LHCN-M2 (cell line): ENCODE measurements at regions not wholly inside any gene's neighbourhood (a gene's known extent, or its start where the extent isn't known, plus 50 kb on each side); places are given as distances from the start of the nearest gene placed in this dataset.

ENCODE experiments used
- DNase-seq: peaks from one replicate; pipeline ENCODE4 v3.0.0-alpha.2; 2012; ENCODE audit warnings: low read depth

DNA sequence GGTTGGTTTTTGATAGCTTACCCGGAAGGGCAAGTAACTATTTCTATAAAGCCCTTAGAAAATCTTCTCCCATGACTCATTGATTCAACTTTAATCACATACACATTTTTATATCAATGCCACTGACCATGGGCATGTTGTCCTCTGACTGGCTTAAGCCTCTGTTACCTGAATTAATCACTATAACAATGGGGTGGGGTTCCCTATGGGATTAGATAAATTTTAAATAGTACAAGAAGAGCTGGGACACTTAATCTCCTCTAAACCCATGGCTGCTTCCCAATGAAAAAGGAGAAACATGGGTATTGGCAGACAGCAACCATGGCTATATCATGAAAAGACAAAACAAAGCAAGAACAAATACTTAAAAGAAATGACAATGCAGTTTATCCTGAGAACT lies 636.2 kb downstream of the BRINP1 start:
- no peak for DNase-seq

DNA sequence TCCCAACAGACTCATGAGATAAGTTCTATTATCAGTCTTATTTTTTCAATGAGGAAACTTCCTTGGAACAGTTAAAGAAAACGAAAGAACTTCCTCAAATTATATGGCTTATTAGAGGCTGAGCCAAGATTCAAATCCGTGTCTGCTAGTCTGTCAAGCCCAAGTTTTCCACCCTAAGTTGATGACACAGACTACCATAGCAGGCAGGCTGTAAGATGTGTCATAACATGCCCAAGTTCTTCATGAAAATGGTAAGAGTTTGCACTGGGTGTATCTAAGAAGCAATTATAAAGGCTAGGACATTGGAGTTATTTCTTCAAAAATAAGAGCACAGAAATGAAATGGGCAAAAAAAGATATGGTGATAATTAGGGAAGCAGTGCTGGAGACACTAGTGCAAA lies 634.5 kb downstream of the BRINP1 start:
- no peak for DNase-seq

DNA sequence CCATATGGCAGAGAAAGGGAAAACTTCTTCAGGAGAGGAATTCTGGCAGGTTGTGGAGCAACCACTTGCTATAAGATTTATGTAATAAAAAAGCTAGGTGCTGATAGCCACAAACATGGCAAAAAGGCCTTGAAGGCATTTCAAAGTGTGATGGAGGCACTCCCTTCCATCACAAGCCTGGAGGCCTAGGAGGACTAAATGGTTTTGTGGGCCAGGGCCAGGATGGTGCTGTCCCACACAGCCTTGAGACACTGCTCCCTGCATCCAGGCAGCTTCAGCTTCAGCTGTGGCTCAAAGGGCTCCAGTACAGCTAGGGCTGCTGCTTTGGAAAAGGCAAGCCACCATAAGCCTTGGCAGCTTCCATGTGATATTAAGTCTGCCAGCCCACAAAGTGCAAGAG lies 632.8 kb downstream of the BRINP1 start:
- DNase-seq: no peak

DNA sequence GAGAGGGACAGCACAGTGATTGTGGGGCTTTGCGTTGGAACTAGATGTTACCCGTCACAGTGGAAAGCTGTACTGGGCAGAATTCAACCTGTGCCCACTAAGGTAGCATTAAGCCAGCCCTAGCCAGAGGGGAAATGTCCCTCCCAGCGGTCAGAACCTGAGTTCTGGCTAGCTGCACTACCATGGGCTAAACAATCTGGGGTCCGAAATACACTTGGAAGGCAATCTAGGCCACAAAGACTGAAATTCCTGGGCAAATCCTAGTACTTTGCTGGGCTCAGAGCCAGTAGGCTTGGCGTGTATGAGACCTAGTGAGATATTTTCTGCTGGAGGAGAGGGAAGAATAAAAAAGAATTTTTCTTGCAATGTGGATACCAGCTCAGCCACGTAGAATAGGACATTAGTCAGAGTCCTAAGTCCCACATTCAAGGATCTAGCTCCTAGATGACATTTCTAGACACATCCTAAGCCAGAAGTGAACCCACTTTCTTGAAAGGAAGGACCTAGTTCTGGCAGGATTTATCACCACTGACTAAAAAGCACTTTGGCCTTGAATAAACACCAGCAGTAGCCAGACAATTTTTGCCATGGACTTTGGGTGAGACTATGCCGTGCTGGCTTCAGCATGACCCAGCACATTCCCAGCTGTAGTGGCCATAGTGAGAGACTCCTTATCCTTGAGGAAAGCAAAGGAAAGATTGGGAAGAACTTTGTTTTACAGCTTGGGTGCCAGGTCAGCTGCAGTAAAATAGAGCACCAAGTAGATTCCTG lies 618.0 kb downstream of the BRINP1 start:
- no peak for DNase-seq

DNA sequence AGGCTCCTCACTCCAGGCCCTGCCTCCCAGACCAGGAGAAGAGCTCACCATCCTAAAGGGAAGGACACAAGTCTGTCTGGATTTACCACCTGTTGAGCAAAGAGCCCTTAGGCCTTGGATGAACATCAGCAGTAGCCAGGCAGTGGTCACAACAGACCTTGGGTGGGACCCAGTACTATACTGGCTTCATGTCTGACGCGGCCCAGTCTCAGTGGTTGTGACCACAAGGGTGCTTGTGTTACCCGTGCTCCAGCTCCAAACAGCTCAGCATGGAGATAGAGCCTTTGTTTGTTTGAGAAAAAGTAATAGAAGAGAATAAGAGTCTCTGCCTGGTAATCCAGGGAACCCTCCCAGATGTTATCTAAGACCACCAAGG lies 617.4 kb downstream of the BRINP1 start:
- DNase-seq: no peak

DNA sequence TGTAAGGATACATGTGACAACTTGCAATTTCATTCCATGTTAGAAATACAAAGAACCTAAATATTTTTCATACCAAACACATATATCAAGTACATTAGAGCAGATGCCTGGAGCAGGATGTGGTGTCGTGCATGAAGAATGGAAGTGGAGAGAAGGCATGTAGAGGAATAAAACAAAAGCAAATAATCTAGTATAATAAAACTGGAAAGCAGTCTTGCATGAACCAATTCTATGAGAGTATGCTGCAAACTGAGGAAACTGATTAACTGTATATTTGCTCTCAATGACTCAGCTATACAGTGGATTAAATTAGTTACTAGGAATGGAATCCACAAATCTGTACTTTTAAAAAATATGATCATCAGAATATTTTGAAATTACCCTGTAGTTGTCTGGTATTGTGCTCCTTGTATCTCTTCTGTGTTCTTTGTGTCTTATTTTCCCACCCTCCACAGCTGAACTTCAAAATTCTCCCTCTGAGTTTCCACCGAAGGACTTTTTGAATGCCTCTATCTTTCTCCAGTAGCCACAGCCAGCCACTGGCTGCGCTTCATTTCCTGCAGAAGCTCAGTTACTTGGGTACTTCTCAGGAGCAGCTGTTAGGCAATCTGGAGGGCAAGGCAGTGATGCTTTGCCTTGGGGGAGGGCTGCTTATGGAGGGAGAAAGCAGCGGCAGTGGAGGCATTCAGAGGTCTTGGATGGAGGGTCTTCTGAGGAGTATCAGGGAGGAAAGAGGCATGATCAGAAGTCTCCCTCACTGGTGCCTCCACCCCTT lies 608.0 kb downstream of the BRINP1 start:
- DNase-seq: no peak

DNA sequence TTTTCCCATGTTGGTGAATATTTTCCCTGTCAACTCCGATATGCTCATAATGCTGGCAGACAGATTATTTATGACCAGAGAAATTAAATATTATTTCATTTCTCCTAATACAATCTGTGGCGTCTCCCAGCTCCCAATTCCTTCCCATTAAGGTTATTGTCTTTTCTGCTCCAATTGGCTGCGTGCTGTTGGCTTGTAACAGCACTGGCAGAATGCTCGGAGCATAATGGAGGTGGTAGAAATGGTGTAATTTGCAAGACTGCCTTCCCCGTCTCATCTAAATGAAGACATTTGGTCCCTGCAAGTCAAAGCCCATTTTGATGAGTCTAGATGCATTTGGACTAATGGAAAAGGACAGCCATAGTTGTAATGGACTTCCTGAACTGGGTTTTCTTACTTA lies 601.7 kb downstream of the BRINP1 start:
- DNase-seq: no peak

DNA sequence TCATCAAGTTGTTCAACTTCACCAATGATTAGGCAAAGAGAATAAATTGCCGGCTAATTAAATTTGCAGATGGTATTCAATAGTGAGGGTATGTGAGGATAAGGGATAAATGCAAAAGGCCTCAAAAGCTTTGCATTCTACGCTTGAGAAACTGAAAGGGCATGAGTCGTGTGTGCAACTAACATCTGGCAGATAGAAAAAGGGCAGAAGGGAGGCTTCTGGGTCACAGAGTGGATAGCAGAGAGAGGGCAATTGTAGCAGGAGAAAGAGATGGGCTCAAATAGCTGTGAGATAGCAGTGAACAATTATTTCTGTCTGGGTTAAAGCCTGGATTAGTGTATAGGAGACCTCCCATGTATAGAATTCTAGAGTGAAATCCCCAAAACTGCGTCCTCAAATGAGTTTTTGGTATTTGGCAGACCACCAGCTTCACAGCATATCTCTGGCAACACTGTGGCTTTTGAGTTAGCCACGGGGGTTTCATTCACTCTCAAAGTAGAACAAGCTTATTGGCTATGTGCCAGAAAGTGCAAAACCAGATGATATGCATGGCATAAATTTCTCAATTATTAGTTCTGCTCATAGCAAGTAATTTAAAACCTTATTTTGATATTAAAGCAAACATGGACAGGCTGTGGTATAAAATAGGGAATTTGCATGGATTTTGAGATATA lies 586.3 kb downstream of the BRINP1 start:
- DNase-seq: no peak

DNA sequence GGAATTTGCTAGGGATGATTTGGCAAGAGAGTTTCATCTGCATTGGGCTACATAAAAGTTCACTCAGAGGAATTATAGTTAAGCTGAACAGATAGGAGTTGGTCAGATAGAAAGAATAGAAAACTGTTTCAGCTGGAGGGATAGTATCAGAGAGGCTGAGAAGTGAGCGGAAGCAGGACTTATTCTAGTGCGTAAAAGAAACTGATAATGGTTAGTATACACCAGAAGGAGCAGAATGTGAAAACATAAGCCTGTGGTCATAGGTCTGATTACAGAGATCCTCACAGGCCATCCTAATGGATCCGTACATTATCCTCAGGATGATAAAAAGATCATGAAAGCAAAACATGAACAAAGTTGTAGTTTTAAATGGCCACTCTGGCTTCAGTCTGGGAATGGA lies 585.2 kb downstream of the BRINP1 start:
- no peak for DNase-seq

DNA sequence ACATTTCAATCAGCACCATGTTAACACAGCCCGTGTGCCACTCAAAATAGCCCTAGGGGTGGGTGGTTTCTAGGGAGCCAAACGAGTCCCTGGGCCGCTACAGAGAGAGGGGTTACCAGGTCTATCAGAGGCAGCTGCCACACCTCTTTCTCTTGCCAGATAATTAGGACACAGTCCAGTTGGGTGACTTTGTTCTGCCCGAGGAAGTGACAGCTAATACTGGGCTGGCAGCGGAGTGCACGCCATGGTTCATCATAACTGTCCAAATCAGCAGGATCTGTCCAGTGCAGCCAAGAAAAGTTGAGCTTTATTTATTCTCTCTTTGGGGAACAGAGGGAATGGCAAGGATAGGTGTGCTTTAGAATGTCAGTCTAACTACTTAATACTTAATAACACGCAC lies 583.8 kb downstream of the BRINP1 start:
- DNase-seq: no peak

DNA sequence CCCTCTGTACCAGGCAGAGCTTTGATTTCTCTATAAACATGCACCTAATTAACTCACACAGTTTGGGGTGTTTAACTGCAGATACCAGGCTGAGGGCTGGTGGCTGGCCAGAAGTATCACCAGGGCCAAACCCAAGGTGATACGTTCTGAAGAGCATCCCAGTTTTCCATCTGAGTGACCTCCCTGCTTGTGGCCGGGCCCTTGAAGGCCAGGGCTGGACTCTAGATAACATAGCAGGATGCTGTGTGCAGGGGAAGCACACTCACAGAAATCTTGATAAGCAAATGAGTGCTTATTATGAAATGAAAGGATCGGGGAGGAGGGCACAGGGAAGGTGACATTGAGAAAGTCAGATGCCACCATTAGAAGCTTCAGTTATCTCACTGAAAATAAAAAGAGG lies 582.4 kb downstream of the BRINP1 start:
- no peak for DNase-seq

DNA sequence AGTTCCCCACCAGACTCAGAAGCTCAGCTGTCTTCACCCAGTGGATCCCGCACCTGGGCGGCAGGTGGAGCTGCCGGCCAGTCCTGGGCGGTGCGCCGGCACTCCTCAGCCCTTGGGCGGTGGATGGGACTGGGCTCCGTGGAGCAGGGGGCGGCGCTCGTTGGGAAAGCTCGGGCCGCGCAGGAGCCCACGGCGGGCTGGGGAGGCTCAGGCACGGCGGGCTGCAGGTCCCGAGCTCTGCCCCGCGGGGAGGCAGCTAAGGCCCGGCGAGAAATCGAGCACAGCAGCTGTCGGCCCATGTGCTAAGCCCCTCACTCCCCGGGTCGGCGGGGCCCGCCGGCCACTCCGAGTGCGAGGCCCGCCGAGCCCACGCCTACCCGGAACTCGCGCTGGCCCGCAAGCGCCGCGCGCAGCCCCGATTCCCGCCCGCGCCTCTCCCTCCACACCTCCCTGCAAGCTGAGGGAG lies 560.0 kb downstream of the BRINP1 start:
- no peak for DNase-seq

DNA sequence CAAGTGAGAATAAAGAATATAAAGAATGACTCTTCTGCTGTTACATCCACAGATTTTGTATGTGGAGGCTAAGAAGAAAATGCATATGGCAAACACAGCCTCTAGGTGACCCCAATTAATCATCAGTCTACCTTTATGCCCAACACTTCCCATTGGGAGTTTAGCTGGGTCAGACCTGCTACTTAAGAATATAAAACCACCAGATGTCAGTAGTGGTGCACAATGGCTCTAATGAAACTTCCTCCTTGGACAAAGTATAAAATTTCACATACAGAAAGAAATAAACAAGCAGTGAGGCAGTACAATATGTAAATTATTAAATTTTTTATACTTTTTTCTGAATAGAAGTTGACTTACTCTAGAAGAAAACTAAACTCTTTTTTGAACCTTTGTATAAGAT lies 539.9 kb downstream of the BRINP1 start:
- DNase-seq: peak; percentile 31

DNA sequence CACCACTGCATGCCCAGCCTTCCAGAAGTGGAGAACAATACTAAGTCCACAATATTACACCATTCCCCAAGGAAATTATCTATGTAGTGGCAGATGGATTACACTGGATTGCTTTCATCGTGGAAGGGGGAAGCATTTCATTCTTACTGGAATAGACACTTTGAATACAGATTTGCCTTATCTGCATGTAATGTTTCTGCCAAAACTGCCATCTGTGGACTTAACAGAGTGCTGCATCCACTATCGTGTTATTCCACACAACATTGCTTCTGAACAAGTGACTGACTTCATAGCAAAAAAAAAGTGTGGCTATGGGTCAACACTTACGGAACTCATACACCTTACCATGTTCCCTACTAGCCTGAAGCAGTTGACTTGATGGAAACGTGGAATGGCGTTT lies 536.9 kb downstream of the BRINP1 start:
- no peak for DNase-seq

DNA sequence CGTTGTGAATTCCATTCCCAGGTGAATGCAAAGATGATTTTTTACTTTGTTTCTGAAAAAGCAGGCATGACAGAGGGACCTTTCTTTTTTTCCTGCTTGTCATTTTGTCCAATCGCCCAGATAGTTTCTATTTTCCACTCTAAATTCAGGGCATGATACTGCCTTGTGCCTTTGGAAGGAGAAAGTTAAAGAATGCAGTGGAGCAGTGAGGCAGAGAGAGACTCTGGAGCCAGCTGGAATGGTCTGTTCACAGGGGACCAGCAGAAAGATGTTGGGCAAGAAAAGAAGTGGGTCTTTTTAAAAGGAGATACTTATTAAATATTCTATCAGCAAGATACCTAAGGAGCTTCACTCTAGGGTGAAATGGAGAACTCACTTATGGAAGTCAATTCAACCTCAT lies 532.3 kb downstream of the BRINP1 start:
- DNase-seq: no peak

DNA sequence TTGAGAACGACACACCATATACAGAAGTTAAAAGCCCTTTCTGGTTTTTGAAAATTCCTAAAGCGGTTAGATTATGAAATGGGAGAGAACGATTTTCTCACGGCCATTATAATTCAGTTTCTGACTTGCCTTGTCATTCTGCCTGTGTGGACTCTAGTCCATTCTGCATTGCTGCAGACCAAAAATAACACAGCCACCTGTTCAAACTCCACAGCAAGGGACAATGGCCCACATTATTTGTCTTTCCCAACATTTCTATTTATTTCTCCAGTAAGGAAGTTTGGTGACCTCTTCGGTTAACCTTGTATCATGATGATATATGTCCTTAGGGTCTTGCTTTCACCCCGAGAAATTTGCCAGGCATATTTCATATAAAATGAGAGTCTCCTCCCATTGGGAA lies 497.7 kb downstream of the BRINP1 start:
- peak; percentile 6 for DNase-seq

DNA sequence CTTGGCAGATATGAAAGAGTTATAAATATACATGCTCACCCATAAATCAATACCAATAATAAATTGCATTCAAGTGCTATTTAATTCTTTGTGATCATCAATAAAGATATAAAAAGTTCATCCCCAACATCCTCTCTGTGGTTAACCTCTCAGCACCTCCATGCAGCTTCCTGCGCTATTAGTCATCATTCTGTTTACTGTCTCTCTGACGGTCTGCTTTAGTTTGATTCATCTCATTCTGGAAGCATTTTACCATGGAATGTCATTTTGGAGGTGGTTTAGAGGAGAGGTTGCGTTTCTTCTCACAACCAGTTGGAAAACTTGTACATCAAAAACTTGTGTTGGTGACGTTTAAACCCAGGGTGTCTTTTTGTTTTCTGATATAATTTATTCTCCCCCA lies 486.6 kb downstream of the BRINP1 start:
- DNase-seq: peak; percentile 83

DNA sequence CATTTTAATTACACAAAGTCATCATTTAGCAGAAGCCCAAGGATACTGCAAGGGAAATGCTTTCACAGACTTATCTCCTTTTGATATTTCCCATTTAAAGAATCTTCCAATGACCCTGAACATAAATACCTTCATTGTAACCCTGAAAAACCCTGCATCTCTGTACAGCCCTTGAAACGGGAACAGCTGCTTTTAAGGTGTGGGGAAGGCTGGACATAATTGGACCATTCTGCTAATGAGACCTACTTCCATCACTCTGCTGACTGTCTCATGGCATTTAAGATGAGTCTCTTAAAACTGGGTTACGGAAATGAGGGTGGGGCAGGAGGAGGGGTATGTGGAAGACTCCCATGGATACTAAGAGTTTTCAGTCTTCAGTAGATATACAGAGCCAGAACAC lies 485.8 kb downstream of the BRINP1 start:
- no peak for DNase-seq

DNA sequence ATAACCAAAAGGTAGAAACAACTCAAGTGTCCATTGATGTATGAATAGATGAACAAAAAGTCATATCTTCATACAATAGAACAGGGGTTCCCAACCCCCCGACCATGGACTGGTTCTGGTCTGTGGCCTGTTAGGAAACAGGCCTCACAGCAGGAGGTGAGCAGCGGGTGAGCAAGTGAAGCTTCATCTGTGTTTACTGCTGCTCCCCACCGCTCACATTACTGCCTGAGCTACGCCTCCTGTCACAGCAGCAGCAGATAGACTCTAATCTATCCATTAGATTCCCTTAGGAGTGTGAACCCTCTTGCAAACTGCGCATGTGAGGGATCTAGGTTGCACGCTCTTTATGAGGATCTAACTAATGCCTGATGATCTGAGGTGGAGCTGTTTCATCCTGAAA lies 478.0 kb downstream of the BRINP1 start:
- no peak for DNase-seq

DNA sequence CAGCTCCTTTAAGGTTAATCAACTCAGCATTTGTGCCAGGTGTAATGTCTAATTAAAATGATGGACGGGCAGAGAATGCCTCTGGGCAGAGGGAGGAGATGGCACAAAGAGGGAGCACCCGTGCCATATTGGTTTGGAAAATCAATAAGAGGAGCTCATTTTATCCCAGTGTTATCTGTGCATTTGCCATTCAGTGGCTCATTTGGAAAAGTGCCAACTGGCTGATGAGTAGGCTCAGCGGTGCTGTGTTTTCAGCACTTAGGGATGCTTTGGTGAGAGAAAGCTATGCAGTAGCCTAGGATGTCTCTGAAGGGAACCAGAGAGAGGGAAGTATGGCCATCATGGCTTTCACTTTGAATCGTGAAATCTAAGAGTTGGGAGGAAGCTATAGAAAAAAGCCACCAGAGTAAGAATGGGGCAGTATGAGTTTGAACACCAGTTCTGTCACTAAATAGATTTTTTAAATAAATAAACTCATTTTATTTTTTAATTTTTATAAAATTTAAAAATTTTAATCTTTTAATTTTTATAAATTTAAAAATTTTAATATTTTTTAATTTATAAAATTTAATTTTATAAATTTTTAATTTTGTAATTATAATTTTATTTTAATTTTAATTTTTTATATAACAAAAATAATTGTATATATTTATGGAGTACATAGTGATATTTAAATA lies 472.8 kb downstream of the BRINP1 start:
- peak; percentile 13 for DNase-seq

DNA sequence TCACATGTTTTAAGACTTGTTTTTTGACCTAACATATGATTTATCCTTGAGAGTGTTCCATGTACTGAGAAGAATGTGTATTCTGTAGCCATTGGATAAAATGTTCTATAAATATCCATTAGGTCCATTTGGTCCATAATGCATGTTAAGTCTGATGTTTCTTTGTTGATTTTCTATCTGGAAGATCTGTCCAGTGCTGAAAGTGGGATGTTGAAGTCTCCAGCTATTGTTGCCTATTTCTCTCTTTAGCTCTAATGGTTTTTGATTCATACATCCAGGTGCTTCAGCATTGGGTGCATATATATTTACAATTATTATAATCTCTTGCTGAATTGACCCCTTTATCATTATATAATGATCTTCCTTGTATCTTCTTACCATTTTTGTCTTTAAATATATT lies 451.1 kb downstream of the BRINP1 start:
- DNase-seq: no peak

DNA sequence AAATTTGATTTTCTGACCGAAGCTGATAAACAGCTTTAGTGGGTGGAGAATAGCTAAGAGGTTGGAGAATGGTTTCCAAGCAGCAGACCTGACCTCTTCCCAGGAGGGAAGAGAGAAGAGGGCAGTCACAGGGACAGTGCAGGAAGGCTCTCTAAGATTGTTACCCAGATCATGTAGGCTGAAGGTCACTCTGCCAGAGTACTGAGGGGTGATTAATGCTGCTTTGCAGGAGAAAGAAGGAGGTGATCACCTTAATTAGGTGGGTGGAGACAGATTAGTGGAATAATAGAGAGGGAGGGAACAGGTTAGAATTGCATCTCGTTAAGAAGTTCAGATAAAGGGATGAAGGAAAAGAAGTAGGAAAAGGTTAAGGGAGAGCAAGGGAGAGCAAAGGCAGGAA lies 440.5 kb downstream of the BRINP1 start:
- no peak for DNase-seq
